ENCODE measurements at regions not wholly inside any gene's neighbourhood (a gene's known extent, or its start where the extent isn't known, plus 50 kb on each side); places are given as distances from the start of the nearest gene placed in this dataset.

DNA sequence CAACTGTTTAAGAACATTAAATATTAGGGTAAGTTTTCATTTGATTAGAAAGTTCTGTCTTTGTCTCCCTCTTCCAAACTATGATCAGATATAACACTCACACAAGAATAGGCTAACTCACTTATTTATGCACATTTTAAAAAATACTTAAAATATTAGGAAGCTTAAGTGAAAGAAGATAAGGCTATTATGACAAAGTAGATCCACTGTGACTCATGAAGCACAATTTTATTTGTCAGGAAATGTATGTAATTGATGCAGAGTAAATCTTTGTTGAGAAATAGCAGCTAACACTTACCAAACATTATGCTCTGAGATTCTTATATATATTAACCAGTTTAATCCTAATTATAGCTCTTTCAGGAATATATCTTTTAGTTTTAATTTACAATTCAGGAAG lies 560.6 kb downstream of the CSNK1G3 start:
- TF ChIP-seq POLR2AphosphoS5 (IDR thresholded peaks at IDR 0.05; ENCODE audit: low read depth, low read length) (no peak), SIN3A (IDR thresholded peaks at IDR 0.05; ENCODE audit: borderline replicate concordance, insufficient read depth, low read length) (no peak), FOXP2 (optimal IDR thresholded peaks at IDR 0.05; ENCODE audit: borderline replicate concordance, extremely low read depth, extremely low read length, insufficient read depth) (no peak), TAF1 (IDR thresholded peaks at IDR 0.05; ENCODE audit: borderline replicate concordance, insufficient read depth, low read length) (no peak)
- TF ChIP-seq, protein P1, sequence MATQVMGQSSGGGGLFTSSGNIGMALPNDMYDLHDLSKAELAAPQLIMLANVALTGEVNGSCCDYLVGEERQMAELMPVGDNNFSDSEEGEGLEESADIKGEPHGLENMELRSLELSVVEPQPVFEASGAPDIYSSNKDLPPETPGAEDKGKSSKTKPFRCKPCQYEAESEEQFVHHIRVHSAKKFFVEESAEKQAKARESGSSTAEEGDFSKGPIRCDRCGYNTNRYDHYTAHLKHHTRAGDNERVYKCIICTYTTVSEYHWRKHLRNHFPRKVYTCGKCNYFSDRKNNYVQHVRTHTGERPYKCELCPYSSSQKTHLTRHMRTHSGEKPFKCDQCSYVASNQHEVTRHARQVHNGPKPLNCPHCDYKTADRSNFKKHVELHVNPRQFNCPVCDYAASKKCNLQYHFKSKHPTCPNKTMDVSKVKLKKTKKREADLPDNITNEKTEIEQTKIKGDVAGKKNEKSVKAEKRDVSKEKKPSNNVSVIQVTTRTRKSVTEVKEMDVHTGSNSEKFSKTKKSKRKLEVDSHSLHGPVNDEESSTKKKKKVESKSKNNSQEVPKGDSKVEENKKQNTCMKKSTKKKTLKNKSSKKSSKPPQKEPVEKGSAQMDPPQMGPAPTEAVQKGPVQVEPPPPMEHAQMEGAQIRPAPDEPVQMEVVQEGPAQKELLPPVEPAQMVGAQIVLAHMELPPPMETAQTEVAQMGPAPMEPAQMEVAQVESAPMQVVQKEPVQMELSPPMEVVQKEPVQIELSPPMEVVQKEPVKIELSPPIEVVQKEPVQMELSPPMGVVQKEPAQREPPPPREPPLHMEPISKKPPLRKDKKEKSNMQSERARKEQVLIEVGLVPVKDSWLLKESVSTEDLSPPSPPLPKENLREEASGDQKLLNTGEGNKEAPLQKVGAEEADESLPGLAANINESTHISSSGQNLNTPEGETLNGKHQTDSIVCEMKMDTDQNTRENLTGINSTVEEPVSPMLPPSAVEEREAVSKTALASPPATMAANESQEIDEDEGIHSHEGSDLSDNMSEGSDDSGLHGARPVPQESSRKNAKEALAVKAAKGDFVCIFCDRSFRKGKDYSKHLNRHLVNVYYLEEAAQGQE (IDR thresholded peaks at IDR 0.05; ENCODE audit: insufficient read depth in 1 of 2, low read depth in 2 of 2, low read length in 2 of 2), result no peak

DNA sequence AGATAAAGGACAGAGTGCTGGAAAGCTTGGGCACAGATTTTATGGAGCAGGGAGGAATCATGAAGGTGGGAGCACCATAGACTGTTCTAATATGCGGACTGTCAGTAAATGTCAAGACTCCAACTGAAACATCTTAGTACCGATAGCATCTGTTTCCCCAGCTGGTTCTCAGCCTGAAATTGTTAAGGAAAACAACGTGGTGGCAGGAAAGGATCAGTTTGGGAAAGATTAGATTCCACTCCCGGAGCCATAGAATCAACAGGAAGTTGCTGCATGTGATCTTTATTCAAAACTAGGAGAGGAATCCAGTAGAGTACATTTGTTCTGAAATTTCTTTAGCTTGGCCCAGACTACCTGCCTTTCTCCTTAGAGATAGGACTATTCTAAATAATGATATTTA lies 559.1 kb downstream of the CSNK1G3 start:
- no peak for TF ChIP-seq FOXP2 (optimal IDR thresholded peaks at IDR 0.05; ENCODE audit: borderline replicate concordance, extremely low read depth, extremely low read length, insufficient read depth)
- TF ChIP-seq TAF1 (IDR thresholded peaks at IDR 0.05; ENCODE audit: borderline replicate concordance, insufficient read depth, low read length), result peak; percentile 17; the same call in 1 of the 2 replicates
- TF ChIP-seq, protein P1 (IDR thresholded peaks at IDR 0.05; ENCODE audit: insufficient read depth in 1 of 2, low read depth in 2 of 2, low read length in 2 of 2), result peak in 1 of 2 experiments; percentile 77; a peak in 2 of 4 replicates
- peak; percentile 32; the same call in 1 of the 2 replicates for TF ChIP-seq POLR2AphosphoS5 (IDR thresholded peaks at IDR 0.05; ENCODE audit: low read depth, low read length)
- TF ChIP-seq SIN3A (IDR thresholded peaks at IDR 0.05; ENCODE audit: borderline replicate concordance, insufficient read depth, low read length), result peak; percentile 87; the same call in 1 of the 2 replicates

DNA sequence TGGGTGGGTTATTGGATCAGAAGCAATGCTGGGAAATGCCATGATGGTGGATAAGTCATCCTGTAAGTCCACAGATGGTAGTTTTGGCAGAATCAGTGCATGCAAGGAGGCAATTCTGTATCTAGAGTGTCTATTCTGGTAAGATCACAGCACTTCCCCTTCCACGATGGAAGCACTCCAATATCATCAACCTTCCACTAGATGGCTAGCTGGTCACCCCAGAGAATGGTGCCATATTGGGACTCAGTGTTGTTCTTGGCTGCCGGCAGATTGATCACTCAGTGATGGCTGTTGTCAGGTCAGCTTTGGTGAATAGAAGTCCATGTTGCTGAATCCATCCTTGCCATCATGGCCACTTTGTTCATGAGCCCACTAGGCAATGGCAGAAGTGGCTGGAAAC lies 553.5 kb downstream of the CSNK1G3 start:
- no peak for TF ChIP-seq TAF1 (IDR thresholded peaks at IDR 0.05; ENCODE audit: borderline replicate concordance, insufficient read depth, low read length)
- TF ChIP-seq, protein P1 (IDR thresholded peaks at IDR 0.05; ENCODE audit: insufficient read depth in 1 of 2, low read depth in 2 of 2, low read length in 2 of 2), result no peak

DNA sequence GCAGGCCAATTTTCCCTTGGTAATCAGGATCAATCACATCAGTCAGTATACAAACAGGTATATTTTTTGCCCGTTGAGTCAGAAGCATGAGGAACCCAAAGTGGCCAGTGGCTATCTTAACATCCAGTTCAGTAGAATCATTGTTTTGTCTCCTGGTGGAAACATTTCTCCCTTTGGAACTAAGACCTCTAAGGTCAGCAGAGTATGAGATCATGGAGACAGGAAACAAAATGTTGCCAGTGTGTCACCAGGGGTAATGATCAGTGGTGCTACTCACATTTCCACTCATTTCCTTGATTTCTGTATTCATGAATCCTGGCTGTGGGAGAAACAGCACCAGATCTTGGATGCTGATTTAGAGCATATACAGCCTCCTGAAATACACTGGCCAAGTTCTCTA lies 553.0 kb downstream of the CSNK1G3 start:
- TF ChIP-seq, protein P1 (IDR thresholded peaks at IDR 0.05; ENCODE audit: insufficient read depth in 1 of 2, low read depth in 2 of 2, low read length in 2 of 2), result no peak
- no peak for TF ChIP-seq FOXP2 (optimal IDR thresholded peaks at IDR 0.05; ENCODE audit: borderline replicate concordance, extremely low read depth, extremely low read length, insufficient read depth)
- TF ChIP-seq SIN3A (IDR thresholded peaks at IDR 0.05; ENCODE audit: borderline replicate concordance, insufficient read depth, low read length), result no peak
- TF ChIP-seq POLR2AphosphoS5 (IDR thresholded peaks at IDR 0.05; ENCODE audit: low read depth, low read length), result no peak
- TF ChIP-seq TAF1 (IDR thresholded peaks at IDR 0.05; ENCODE audit: borderline replicate concordance, insufficient read depth, low read length), result no peak

DNA sequence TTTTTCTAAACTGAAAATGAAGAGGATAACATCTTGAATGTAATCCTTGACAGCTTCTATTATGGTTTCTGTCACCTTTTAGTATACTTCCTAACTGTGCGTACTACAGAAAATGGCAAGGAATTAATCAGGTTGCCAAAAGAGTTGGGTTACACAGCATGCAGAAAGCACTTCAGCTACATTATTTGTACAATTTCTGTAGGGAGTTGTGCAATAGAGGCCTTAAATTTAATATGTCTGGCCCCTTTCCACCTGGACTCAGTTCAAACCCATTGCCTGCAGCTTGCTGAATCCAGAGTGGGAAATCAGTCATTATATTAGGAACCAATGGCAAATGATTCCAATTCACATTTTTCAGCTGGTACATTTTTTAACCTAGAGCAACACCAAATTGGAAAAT lies 549.7 kb downstream of the CSNK1G3 start:
- TF ChIP-seq POLR2AphosphoS5 (IDR thresholded peaks at IDR 0.05; ENCODE audit: low read depth, low read length), result no peak
- no peak for TF ChIP-seq SIN3A (IDR thresholded peaks at IDR 0.05; ENCODE audit: borderline replicate concordance, insufficient read depth, low read length)
- no peak for TF ChIP-seq FOXP2 (optimal IDR thresholded peaks at IDR 0.05; ENCODE audit: borderline replicate concordance, extremely low read depth, extremely low read length, insufficient read depth)
- TF ChIP-seq, protein P1 (IDR thresholded peaks at IDR 0.05; ENCODE audit: insufficient read depth in 1 of 2, low read depth in 2 of 2, low read length in 2 of 2), result no peak
- TF ChIP-seq TAF1 (IDR thresholded peaks at IDR 0.05; ENCODE audit: borderline replicate concordance, insufficient read depth, low read length), result no peak
